Parathyroid adenoma (tissue), 2 donors: ENCODE measurements at regions not wholly inside any gene's neighbourhood (a gene's known extent, or its start where the extent isn't known, plus 50 kb on each side); places are given as distances from the start of the nearest gene placed in this dataset.

ENCODE experiments used
- H2AFZ ChIP-seq: fragments of 300-600 bp; sonication (generic); one replicate; pipeline ENCODE4 v1.7.0; 2017; ENCODE audit warnings: antibody characterized with exemption, mild to moderate bottlenecking
- H3K27ac ChIP-seq: fragments of 300-600 bp; sonication (generic); one replicate; pipeline ENCODE4 v1.7.0; 2017
- H3K27me3 ChIP-seq: fragments of 300-600 bp; sonication (generic); one replicate; pipeline ENCODE4 v1.7.0; 2017; ENCODE audit warnings: low read length; ENCODE audit not compliant: control insufficient read depth, insufficient read depth
- H3K36me3 ChIP-seq: fragments of 300-600 bp; sonication (generic); one replicate; pipeline ENCODE4 v1.7.0; 2017; ENCODE audit warnings: low read length; ENCODE audit not compliant: control insufficient read depth, insufficient read depth
- H3K4me1 ChIP-seq: fragments of 300-600 bp; sonication (generic); one replicate; pipeline ENCODE4 v1.7.0; 2017; ENCODE audit warnings: control low read depth
- H3K4me2 ChIP-seq: fragments of 300-600 bp; sonication (generic); one replicate; pipeline ENCODE4 v1.7.0; 2017; ENCODE audit warnings: low read length
- H3K4me3 ChIP-seq: fragments of 300-600 bp; sonication (generic); one replicate; pipeline ENCODE4 v1.7.0; 2017; ENCODE audit warnings: low read depth, low read length
- H3K79me2 ChIP-seq: fragments of 300-600 bp; sonication (generic); one replicate; pipeline ENCODE4 v1.7.0; 2017; ENCODE audit warnings: control low read depth
- H3K9ac ChIP-seq: fragments of 300-600 bp; sonication (generic); one replicate; pipeline ENCODE4 v1.7.0; 2017; ENCODE audit warnings: mild to moderate bottlenecking
- H3K9me3 ChIP-seq: fragments of 300-600 bp; sonication (generic); one replicate; pipeline ENCODE4 v1.7.0; 2017; ENCODE audit warnings: low read length; ENCODE audit not compliant: control insufficient read depth
- TF ChIP-seq, protein P1 (sequence below): fragments of 300-600 bp; sonication (generic); IDR thresholded peaks from one replicate; pipeline ENCODE4 v1.7.0; 2017; ENCODE audit warnings: antibody characterized with exemption, mild to moderate bottlenecking
- donor health status: primary hyperparathyroidism.

DNA sequence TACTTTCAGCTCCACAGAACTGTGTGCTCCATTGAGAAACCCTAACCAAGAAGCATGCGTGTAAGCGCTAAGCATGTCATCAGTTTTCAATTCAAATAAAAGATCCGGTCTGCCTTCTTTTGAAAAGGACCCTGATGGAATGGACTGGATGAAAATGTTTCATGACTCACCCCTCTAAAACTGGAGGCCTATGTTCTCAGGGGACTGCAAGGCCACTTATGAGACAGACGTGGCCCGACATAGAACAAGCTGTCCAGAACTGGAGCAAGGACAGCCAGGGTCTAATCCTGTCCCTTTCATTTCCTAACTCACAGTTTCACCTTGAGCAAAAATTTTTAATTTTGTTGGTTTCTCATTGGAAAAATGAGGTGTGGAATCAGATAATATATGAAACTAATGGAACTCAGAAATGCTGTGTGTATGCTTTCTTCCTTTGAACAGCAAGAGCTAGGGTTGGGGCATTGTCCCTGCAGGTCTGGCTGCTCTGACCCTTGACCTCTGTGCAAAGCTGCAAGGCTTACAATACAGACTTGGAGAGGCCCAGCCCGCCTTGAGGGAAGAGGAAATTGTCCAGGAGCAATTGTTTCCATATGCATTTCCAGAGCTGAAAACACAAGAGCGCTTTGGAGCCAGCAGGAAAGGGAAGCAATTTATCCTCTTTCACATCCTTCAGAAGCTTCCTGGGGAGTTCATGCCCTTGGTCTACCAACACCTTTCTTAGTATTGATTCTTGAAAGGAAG, 553.4 kb upstream of the KLF12 start:
- no peaks in the 10 kb centered on the region for H3K4me1 ChIP-seq
- no peak overlapping the region for H3K4me3 ChIP-seq
- no peak overlapping the region for H2AFZ ChIP-seq
- peaks cover 2% of the 10 kb centered on the region for H3K9me3 ChIP-seq
- no peak overlapping the region for H3K4me2 ChIP-seq
- H3K9ac ChIP-seq: no peak overlapping the region
- no peaks in the 10 kb centered on the region for H3K27me3 ChIP-seq
- H3K36me3 ChIP-seq: no peaks in the 10 kb centered on the region
- TF ChIP-seq, protein P1, sequence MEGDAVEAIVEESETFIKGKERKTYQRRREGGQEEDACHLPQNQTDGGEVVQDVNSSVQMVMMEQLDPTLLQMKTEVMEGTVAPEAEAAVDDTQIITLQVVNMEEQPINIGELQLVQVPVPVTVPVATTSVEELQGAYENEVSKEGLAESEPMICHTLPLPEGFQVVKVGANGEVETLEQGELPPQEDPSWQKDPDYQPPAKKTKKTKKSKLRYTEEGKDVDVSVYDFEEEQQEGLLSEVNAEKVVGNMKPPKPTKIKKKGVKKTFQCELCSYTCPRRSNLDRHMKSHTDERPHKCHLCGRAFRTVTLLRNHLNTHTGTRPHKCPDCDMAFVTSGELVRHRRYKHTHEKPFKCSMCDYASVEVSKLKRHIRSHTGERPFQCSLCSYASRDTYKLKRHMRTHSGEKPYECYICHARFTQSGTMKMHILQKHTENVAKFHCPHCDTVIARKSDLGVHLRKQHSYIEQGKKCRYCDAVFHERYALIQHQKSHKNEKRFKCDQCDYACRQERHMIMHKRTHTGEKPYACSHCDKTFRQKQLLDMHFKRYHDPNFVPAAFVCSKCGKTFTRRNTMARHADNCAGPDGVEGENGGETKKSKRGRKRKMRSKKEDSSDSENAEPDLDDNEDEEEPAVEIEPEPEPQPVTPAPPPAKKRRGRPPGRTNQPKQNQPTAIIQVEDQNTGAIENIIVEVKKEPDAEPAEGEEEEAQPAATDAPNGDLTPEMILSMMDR: no peak
- no peaks in the 10 kb centered on the region for H3K79me2 ChIP-seq
- no peak overlapping the region for H3K27ac ChIP-seq

DNA sequence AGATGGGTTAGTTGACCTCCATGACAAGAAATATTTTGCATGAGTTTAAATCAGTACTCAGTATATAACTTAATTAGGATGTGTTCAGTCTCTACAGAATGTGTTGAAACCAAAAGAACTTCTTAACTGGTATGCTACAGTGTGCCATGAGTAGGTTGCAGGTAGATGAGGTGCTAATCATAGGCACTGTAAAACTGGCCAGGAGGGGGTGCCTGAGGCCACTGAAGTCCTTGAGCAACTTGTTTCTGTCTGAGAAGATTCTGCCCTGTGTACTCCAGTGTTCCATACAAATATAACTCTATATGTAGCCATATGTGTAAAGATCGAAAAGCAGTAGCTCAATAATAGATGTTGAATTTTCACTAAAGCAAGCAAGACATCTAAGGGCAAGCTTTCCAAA, 549.2 kb upstream of the KLF12 start:
- no peaks in the 10 kb centered on the region for H3K27me3 ChIP-seq
- no peak overlapping the region for H3K4me2 ChIP-seq
- TF ChIP-seq, protein P1: no peak
- no peak overlapping the region for H3K27ac ChIP-seq
- H3K79me2 ChIP-seq: no peaks in the 10 kb centered on the region
- no peaks in the 10 kb centered on the region for H3K36me3 ChIP-seq
- peaks cover 2% of the 10 kb centered on the region for H3K9me3 ChIP-seq
- H2AFZ ChIP-seq: no peak overlapping the region
- H3K4me1 ChIP-seq: no peaks in the 10 kb centered on the region
- no peak overlapping the region for H3K4me3 ChIP-seq
- H3K9ac ChIP-seq: no peak overlapping the region

DNA sequence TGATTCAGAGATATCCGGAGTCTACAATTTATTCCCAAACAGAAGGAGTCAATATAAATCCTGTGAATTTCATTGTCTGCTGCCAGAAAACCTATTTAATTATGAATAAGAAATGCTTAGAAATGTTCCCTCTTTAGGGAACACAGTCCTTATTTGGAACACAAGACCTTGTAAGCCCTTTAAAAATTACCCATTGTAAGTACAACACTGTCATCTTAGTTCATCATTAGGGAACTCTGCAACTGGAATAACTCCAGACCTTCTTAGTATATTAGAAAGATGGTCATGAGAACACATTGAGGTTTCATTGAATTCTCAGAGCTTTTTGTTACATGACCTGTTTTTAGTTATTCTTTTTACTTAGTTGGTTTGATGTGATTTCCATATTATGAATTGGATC, 548.5 kb upstream of the KLF12 start:
- H3K27ac ChIP-seq: no peak overlapping the region
- TF ChIP-seq, protein P1: no peak

DNA sequence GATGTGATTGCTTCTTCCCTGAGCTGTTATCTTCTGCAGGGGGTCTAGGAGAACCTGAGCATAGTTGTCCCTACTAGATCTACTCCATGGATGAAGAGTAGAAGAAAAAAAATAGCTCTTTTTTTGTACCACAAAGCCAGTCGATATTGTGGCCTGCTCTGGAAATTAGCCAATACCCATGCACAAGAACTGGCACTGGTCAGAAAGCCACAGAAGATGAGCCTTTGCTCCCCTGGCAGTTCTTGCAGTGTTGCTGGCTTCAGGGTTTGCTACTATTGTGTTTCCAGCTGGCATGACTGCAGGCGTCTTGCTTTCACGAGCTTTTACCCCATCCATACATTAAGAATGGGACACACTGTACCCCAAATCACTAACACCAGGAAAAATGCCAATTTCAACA, 547.7 kb upstream of the KLF12 start:
- TF ChIP-seq, protein P1: no peak

More for the DNA sequence above, 548.5 kb upstream of the KLF12 start:
- no peak overlapping the region for H3K4me3 ChIP-seq
- H3K9ac ChIP-seq: no peak overlapping the region
- no peaks in the 10 kb centered on the region for H3K79me2 ChIP-seq
- no peaks in the 10 kb centered on the region for H3K36me3 ChIP-seq
- no peaks in the 10 kb centered on the region for H3K9me3 ChIP-seq
- H3K4me2 ChIP-seq: no peak overlapping the region
- no peaks in the 10 kb centered on the region for H3K4me1 ChIP-seq
- no peaks in the 10 kb centered on the region for H3K27me3 ChIP-seq
- H2AFZ ChIP-seq: no peak overlapping the region

More for the DNA sequence above, 547.7 kb upstream of the KLF12 start:
- no peak overlapping the region for H3K27ac ChIP-seq
- H3K79me2 ChIP-seq: no peaks in the 10 kb centered on the region
- H3K4me1 ChIP-seq: no peaks in the 10 kb centered on the region
- no peaks in the 10 kb centered on the region for H3K36me3 ChIP-seq
- no peaks in the 10 kb centered on the region for H3K9me3 ChIP-seq
- H3K4me2 ChIP-seq: no peak overlapping the region
- H3K9ac ChIP-seq: no peak overlapping the region
- no peak overlapping the region for H3K4me3 ChIP-seq
- no peak overlapping the region for H2AFZ ChIP-seq
- H3K27me3 ChIP-seq: no peaks in the 10 kb centered on the region
